Tibial artery (tissue), 4 donors: ENCODE measurements at regions not wholly inside any gene's neighbourhood (a gene's known extent, or its start where the extent isn't known, plus 50 kb on each side); places are given as distances from the start of the nearest gene placed in this dataset.

ENCODE experiments used
- DNase-seq, 2 donors: peaks; one replicate each; pipeline ENCODE4 v3.0.0-alpha.2; 2019
- H3K27ac ChIP-seq, 2 donors: fragments of 200-600 bp; sonication (generic) in 1 of 2; 1 replicate in 1 of 2; 2 replicates in 1 of 2; pipeline ENCODE4 v1.5.1; 2018 to 2019; ENCODE audit warnings: mild to moderate bottlenecking in 1 of 2
- H3K27me3 ChIP-seq, 2 donors: fragments of 200-600 bp; sonication (generic) in 1 of 2; one replicate each; pipeline versions ENCODE4 v1.5.1 to v1.6.0; 2016 to 2019
- H3K36me3 ChIP-seq, 3 donors: fragments of 200-600 bp; sonication (generic) in 2 of 3; one replicate each; pipeline ENCODE4 v1.5.1; 2016 to 2019; ENCODE audit warnings: mild to moderate bottlenecking in 2 of 3
- H3K4me1 ChIP-seq, 4 donors: fragments of 200-600 bp; sonication (generic) in 2 of 4; 1 replicate in 3 of 4; 2 replicates in 1 of 4; pipeline ENCODE4 v1.5.1; 2016 to 2019
- H3K4me3 ChIP-seq, 2 donors: fragments of 200-600 bp; sonication (generic) in 1 of 2; 1 replicate in 1 of 2; 2 replicates in 1 of 2; pipeline ENCODE4 v1.5.1; 2018 to 2019; ENCODE audit warnings: mild to moderate bottlenecking in 2 of 2
- H3K9me3 ChIP-seq, 3 donors: fragments of 200-600 bp; sonication (generic) in 1 of 3; one replicate each; pipeline ENCODE4 v1.5.1; 2016 to 2019
- CTCF ChIP-seq, 2 experiments: fragments of 200-600 bp in 1 of 2; fragments of 450-650 bp in 1 of 2; IDR thresholded peaks; one replicate each; pipeline ENCODE4 v1.5.1; 2017 to 2019; ENCODE audit warnings: antibody characterized with exemption in 2 of 2, mild to moderate bottlenecking in 1 of 2, moderate library complexity in 1 of 2
- intact Hi-C: fragments of 100-400 bp; cut with DNase I; formaldehyde crosslinking; loops from one replicate; pipeline ENCODE4 v1.15.0; 2023; ENCODE audit warnings: low total_unique reads

- H3K4me3 ChIP-seq = no peak overlapping the region
- no peaks in the 10 kb centered on the region for H3K27me3 ChIP-seq
- H3K36me3 ChIP-seq = no peaks in the 10 kb centered on the region
- no peaks in the 10 kb centered on the region for H3K9me3 ChIP-seq
- DNase-seq = no peak
- intact Hi-C loops = no loop called here
- H3K4me1 ChIP-seq = no peaks in the 10 kb centered on the region
- no peak overlapping the region for H3K27ac ChIP-seq
- TF ChIP-seq CTCF (IDR thresholded peaks at IDR 0.05) = no peak
Observed at GRCh38 chr14:49114161-49114893, 471.9 kb downstream of the RPS29 start.

- Histone ChIP-seq H3K36me3 (no peaks in the 10 kb centered on the region), H3K4me1 (no peaks in the 10 kb centered on the region), H3K27ac (no peak overlapping the region), H3K9me3 (no peaks in the 10 kb centered on the region), H3K27me3 (no peaks in the 10 kb centered on the region), H3K4me3 (no peak overlapping the region)
- no peak for TF ChIP-seq CTCF (IDR thresholded peaks at IDR 0.05)
- DNase-seq = no peak
- intact Hi-C loops = no loop called here
Observed at GRCh38 chr14:49106741-49107667, 479.2 kb downstream of the RPS29 start.

- Histone ChIP-seq H3K27me3 (no peaks in the 10 kb centered on the region), H3K4me1 (no peaks in the 10 kb centered on the region), H3K27ac (no peak overlapping the region), H3K4me3 (no peak overlapping the region), H3K36me3 (no peaks in the 10 kb centered on the region), H3K9me3 (no peaks in the 10 kb centered on the region)
- DNase-seq = no peak
- TF ChIP-seq CTCF (IDR thresholded peaks at IDR 0.05) = no peak
- intact Hi-C loops = no loop called here
Observed at GRCh38 chr14:49105956-49106355, 480.2 kb downstream of the RPS29 start.

- Histone ChIP-seq H3K4me1 (no peaks in the 10 kb centered on the region), H3K27me3 (no peaks in the 10 kb centered on the region), H3K27ac (no peak overlapping the region), H3K4me3 (no peak overlapping the region), H3K36me3 (no peaks in the 10 kb centered on the region), H3K9me3 (no peaks in the 10 kb centered on the region)
- TF ChIP-seq CTCF (IDR thresholded peaks at IDR 0.05) = no peak
- no peak for DNase-seq
- intact Hi-C loops = no loop called here
Observed at GRCh38 chr14:49105512-49105911, 480.7 kb downstream of the RPS29 start.

GRCh38 chr14:49092345-49092744, 493.8 kb downstream of the RPS29 start:
- no peak for TF ChIP-seq CTCF (IDR thresholded peaks at IDR 0.05)
- no peak for DNase-seq
- no peak overlapping the region for H3K4me3 ChIP-seq
- intact Hi-C loops = no loop called here
- no peaks in the 10 kb centered on the region for H3K27me3 ChIP-seq
- H3K4me1 ChIP-seq = no peaks in the 10 kb centered on the region
- H3K36me3 ChIP-seq = no peaks in the 10 kb centered on the region
- H3K27ac ChIP-seq = no peak overlapping the region
- H3K9me3 ChIP-seq = no peaks in the 10 kb centered on the region
